ENCODE measurements at regions not wholly inside any gene's neighbourhood (a gene's known extent, or its start where the extent isn't known, plus 50 kb on each side); places are given as distances from the start of the nearest gene placed in this dataset.

- Histone ChIP-seq H3K4me3 (replicated peaks; ENCODE audit: low read depth, low read length) (no peak overlapping the region), H3K36me3 (ENCODE audit: control insufficient read depth, insufficient read depth, low read length) (no peaks in the 10 kb centered on the region), H3K27me3 (replicated peaks; ENCODE audit: control insufficient read depth, insufficient read depth, low read length) (no peaks in the 10 kb centered on the region)
- TF ChIP-seq, protein P1, sequence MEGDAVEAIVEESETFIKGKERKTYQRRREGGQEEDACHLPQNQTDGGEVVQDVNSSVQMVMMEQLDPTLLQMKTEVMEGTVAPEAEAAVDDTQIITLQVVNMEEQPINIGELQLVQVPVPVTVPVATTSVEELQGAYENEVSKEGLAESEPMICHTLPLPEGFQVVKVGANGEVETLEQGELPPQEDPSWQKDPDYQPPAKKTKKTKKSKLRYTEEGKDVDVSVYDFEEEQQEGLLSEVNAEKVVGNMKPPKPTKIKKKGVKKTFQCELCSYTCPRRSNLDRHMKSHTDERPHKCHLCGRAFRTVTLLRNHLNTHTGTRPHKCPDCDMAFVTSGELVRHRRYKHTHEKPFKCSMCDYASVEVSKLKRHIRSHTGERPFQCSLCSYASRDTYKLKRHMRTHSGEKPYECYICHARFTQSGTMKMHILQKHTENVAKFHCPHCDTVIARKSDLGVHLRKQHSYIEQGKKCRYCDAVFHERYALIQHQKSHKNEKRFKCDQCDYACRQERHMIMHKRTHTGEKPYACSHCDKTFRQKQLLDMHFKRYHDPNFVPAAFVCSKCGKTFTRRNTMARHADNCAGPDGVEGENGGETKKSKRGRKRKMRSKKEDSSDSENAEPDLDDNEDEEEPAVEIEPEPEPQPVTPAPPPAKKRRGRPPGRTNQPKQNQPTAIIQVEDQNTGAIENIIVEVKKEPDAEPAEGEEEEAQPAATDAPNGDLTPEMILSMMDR (IDR thresholded peaks at IDR 0.05; ENCODE audit: insufficient read depth, low read length, poor library complexity, severe bottlenecking), result no peak
- DNase-seq (ENCODE audit: extremely low read depth, insufficient read length), result no peak
Observed at GRCh38 chr2:57527685-57528084, 518.9 kb upstream of the VRK2 start.

DNA sequence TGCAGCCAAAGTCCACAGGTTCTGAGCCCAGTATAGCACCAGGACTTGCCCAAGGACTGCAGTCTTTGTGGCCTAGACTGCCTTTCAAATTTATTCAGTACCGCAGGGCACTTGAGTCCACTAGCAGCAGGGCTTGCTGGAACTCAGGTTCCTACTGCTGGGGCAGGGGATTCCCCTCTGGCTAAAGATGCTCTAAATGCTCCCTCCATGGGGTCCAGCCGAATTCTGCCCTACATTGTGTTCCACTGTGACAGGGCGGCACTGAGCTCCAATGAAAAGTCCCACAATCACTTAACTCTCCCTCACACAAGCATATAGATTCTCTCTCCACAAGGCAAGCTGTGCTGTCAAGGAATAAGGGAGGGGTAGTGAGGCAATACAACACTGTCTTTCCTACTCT, 518.1 kb upstream of the VRK2 start:
- Histone ChIP-seq H3K27me3 (replicated peaks; ENCODE audit: control insufficient read depth, insufficient read depth, low read length) (no peaks in the 10 kb centered on the region), H3K36me3 (ENCODE audit: control insufficient read depth, insufficient read depth, low read length) (no peaks in the 10 kb centered on the region), H3K4me3 (replicated peaks; ENCODE audit: low read depth, low read length) (no peak overlapping the region)
- TF ChIP-seq, protein P1 (IDR thresholded peaks at IDR 0.05; ENCODE audit: insufficient read depth, low read length, poor library complexity, severe bottlenecking), result no peak
- DNase-seq (ENCODE audit: extremely low read depth, insufficient read length), result no peak

- no peaks in the 10 kb centered on the region for H3K36me3 ChIP-seq (ENCODE audit: control insufficient read depth, insufficient read depth, low read length)
Observed at GRCh38 chr2:57534358-57534757, 512.2 kb upstream of the VRK2 start.

DNA sequence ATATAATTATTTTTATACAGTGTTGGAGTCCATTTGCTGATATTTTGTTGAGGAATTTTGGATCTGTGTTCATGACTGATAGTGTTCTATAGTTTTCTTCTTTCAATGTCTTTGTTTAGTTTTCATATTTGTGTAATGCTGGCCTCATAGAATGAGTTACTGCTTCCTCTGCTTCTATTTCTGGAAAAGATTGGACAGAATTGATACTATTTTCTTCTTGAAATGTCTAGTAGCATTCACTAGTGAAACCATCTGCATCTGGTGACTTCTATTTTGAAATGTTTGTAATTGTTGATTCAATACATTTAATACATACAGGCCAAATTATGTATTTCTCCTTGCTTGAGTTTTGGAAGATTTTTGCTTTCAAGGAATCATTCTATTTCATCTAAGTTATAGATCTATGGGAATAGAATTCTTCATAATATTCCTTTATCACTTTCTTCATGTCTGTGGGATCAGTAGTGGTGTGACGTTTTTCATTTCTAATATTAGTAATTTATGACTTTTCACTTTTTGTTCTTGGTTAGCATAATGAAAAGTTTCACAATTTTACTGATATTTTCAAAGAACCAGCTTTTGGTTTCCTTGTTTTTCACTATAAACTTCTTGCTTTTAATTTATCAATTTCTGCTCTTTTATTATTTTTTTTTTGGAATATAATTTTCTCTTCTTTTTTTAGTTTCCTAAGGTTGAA, 509.9 kb upstream of the VRK2 start:
- DNase-seq (ENCODE audit: extremely low read depth, insufficient read length), result peak; percentile 13
- H3K36me3 ChIP-seq (ENCODE audit: control insufficient read depth, insufficient read depth, low read length), result no peaks in the 10 kb centered on the region
- H3K27me3 ChIP-seq (replicated peaks; ENCODE audit: control insufficient read depth, insufficient read depth, low read length), result no peaks in the 10 kb centered on the region
- no peak overlapping the region for H3K4me3 ChIP-seq (replicated peaks; ENCODE audit: low read depth, low read length)
- TF ChIP-seq, protein P1 (IDR thresholded peaks at IDR 0.05; ENCODE audit: insufficient read depth, low read length, poor library complexity, severe bottlenecking), result no peak

More at GRCh38 chr2:57534358-57534757, 512.2 kb upstream of the VRK2 start:
- TF ChIP-seq, protein P1 (IDR thresholded peaks at IDR 0.05; ENCODE audit: insufficient read depth, low read length, poor library complexity, severe bottlenecking), result no peak
- no peak for DNase-seq (ENCODE audit: extremely low read depth, insufficient read length)
- no peaks in the 10 kb centered on the region for H3K27me3 ChIP-seq (replicated peaks; ENCODE audit: control insufficient read depth, insufficient read depth, low read length)
- H3K4me3 ChIP-seq (replicated peaks; ENCODE audit: low read depth, low read length), result no peak overlapping the region

DNA sequence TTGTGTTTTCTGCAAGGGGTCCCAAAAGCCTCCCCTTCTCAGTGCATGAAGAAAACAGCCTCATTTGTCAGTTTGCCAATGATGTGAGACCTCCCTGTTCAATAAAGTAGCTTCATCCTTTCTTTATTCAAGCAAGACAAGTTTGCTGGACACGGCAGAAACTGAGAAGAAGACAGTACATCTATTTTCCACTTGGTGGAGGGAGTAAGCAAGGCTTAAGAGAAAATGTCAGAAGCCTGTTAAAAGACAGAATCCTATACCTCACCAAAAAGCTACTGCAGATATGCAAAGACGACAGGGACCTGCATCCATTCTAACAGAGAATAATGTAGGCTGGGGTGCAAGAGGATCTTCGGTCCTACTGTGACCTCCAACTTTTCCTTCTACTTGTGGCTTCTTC, 506.8 kb upstream of the VRK2 start:
- Histone ChIP-seq H3K27me3 (replicated peaks; ENCODE audit: control insufficient read depth, insufficient read depth, low read length) (no peaks in the 10 kb centered on the region), H3K4me3 (replicated peaks; ENCODE audit: low read depth, low read length) (no peak overlapping the region), H3K36me3 (ENCODE audit: control insufficient read depth, insufficient read depth, low read length) (no peaks in the 10 kb centered on the region)
- DNase-seq (ENCODE audit: extremely low read depth, insufficient read length), result no peak
- TF ChIP-seq, protein P1 (IDR thresholded peaks at IDR 0.05; ENCODE audit: insufficient read depth, low read length, poor library complexity, severe bottlenecking), result no peak

- Histone ChIP-seq H3K4me3 (replicated peaks; ENCODE audit: low read depth, low read length) (no peak overlapping the region), H3K36me3 (ENCODE audit: control insufficient read depth, insufficient read depth, low read length) (no peaks in the 10 kb centered on the region), H3K27me3 (replicated peaks; ENCODE audit: control insufficient read depth, insufficient read depth, low read length) (no peaks in the 10 kb centered on the region)
- TF ChIP-seq, protein P1 (IDR thresholded peaks at IDR 0.05; ENCODE audit: insufficient read depth, low read length, poor library complexity, severe bottlenecking), result no peak
- no peak for DNase-seq (ENCODE audit: extremely low read depth, insufficient read length)
Observed at GRCh38 chr2:57542081-57542480, 504.5 kb upstream of the VRK2 start.
